WTC11 (cell line): ENCODE measurements at regions not wholly inside any gene's neighbourhood (a gene's known extent, or its start where the extent isn't known, plus 50 kb on each side); places are given as distances from the start of the nearest gene placed in this dataset.

Experiments used
- ATF3 ChIP-seq: sonication (generic); formaldehyde crosslinking; conservative IDR thresholded peaks from 2 replicates; pipeline ENCODE4 v1.8.1; 2022; ENCODE audit warnings: mild to moderate bottlenecking, missing genetic modification reagents
- CTCF ChIP-seq: fragments of 200-600 bp; IDR thresholded peaks from 2 replicates; pipeline ENCODE4 v1.8.0; 2022; ENCODE audit warnings: antibody characterized with exemption
- ETV6 ChIP-seq: sonication (generic); formaldehyde crosslinking; IDR thresholded peaks from 2 replicates; pipeline ENCODE4 v1.8.1; 2022; ENCODE audit warnings: mild to moderate bottlenecking, missing genetic modification reagents
- IRF2 ChIP-seq: sonication (generic); formaldehyde crosslinking; IDR thresholded peaks from 2 replicates; pipeline ENCODE4 v1.8.0; 2022; ENCODE audit warnings: low read depth, missing genetic modification reagents, borderline replicate concordance
- MAX ChIP-seq: sonication (generic); formaldehyde crosslinking; IDR thresholded peaks from 2 replicates; pipeline ENCODE4 v1.8.0; 2022; ENCODE audit warnings: mild to moderate bottlenecking, missing genetic modification reagents
- SMAD3 ChIP-seq: sonication (generic); formaldehyde crosslinking; IDR thresholded peaks from 2 replicates; pipeline ENCODE4 v1.8.0; 2022; ENCODE audit warnings: missing genetic modification reagents, mild to moderate bottlenecking, borderline replicate concordance
- ZBTB21 ChIP-seq: sonication (generic); formaldehyde crosslinking; IDR thresholded peaks from 2 replicates; pipeline ENCODE4 v1.8.1; 2023; ENCODE audit warnings: mild to moderate bottlenecking, missing genetic modification reagents, borderline replicate concordance

GRCh38 chr6:106855117-106855516 is 119.4 kb downstream of the CD24 start:
- TF ChIP-seq MAX (CRISPR knock-in tag) (no peak), IRF2 (CRISPR knock-in tag) (no peak), ETV6 (CRISPR knock-in tag) (no peak), ATF3 (CRISPR knock-in tag) (no peak), CTCF (no peak), ZBTB21 (CRISPR knock-in tag) (no peak), SMAD3 (CRISPR knock-in tag) (no peak)
